SK-MEL-5 (cell line): ENCODE measurements at regions not wholly inside any gene's neighbourhood (a gene's known extent, or its start where the extent isn't known, plus 50 kb on each side); places are given as distances from the start of the nearest gene placed in this dataset.
"Not testable (repeated sequence)": the region's sequence is repeated elsewhere in the genome, so short reads cannot be mapped to it uniquely, and the experiment has no call there.

Source experiments
- DNase-seq: peaks from one replicate; pipeline ENCODE4 v3.0.0-alpha.2; 2016; ENCODE audit warnings: low read depth, low spot score
- in situ Hi-C: cut with HindIII; loops from 2 replicates; pipeline ENCODE4 v1.10.0; 2016; ENCODE audit warnings: low sequenced_read_pairs, high pct_unique_total_duplicates, low pct_unique_long_range_greater_than_20kb

GRCh38 chr6:106860940-106861339 is 113.6 kb downstream of the CD24 start:
- in situ Hi-C loops: no loop called here
- DNase-seq: no peak

DNA sequence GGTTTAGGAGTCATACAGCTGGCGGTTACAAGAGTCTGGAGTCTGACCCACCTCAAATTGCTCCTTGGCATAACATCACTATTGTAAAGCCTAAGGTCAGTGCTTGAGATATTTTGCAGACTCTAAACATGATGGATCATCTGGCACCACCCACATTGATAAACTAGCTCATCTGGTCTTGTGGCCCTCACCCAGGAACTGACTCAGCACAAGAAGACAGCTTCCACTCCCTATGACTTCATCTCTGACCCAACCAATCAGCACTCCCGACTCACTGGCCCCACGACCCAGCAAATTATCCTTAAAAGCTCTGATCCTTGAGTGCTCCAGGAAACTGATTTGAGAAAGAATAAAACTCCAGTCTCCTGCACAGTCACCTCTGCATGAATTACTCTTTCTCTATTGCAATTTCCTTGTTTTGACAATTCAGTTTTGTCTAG is 115.9 kb downstream of the CD24 start:
- in situ Hi-C loops: no loop called here
- no peak for DNase-seq

DNA sequence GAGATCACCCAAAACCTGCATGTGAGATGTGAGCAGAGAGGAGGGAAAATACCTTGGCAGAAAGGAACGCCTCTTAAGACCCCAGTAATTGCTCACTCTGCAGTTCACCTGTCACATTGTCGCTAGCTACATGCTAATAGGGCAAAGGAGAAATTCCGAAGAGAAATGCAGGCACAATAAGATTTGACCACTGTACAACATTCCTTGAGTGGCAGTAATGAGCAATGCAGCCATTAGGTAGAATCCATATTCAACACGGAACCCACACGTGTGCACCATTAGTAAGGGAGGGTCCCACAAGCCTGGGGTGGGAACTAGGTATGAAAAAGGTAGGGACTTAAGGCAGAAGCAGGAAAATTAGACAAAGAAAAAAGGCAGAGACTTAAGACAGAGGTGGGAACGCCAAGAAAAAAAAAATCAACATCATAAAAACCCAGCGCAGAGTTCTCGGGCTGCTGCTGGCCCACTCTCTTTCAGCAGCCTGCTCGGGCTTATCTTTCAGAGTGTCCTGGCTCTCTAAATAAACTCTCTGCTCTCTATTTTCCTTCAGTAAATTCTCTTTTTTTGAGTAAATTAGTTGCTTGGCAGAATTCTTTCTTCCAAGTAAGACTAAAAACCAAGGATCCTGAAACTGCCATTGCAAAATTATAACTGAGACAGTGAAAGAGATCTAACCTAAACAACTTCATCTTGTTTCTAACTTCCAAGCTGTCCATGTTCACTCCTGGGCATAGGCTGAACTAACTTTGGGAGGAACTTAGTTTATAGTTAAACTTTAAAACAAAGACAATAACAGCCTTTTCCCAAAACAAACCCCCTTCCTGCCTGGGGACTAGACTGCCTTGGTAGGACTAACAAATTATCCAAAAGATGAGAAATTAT is 116.5 kb downstream of the CD24 start:
- in situ Hi-C loops: no loop called here
- no peak for DNase-seq

DNA sequence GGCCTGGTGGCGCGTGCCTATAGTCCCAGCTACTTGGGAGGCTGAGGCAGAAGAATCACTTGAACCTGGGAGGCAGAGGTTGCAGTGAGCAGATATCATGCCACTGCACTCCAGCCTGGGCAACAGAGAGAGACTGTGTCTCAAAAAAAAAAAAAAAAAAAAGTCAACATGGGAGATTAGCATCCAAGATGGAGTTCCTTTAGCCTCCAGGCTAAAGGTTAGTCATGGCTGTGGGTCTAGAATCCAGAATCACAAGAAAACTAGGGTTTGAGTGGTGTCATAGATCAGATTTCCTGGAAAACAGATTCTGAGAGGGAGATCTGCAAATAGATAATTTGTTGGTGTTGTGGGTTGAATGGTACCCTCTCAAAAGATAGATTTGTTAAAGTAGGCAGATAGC is 117.2 kb downstream of the CD24 start:
- DNase-seq: not testable (repeated sequence)

GRCh38 chr6:106856227-106856874 is 118.2 kb downstream of the CD24 start:
- DNase-seq: no peak
- in situ Hi-C loops: no loop called here

More for the DNA sequence above, 117.2 kb downstream of the CD24 start:
- in situ Hi-C loops: not testable (repeated sequence)

DNA sequence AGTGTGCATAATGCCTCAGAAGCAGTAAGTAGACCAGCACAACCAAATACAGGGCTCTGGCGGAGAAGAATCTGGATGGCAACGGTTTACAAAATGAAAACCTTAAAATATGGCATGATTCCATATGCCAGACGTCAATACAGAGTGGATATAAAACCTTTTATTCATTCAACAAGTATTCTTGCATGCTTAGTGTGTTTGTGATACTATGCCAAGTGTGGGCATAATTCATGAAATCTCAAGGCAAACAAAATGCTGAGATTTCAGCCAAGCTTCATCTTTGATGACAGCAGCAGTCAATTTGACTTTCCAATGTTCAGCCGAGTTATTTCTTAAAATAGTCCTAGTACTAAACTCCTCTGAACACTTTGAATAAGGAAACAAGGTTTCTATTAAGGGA is 119.4 kb downstream of the CD24 start:
- no peak for DNase-seq
- in situ Hi-C loops: no loop called here

DNA sequence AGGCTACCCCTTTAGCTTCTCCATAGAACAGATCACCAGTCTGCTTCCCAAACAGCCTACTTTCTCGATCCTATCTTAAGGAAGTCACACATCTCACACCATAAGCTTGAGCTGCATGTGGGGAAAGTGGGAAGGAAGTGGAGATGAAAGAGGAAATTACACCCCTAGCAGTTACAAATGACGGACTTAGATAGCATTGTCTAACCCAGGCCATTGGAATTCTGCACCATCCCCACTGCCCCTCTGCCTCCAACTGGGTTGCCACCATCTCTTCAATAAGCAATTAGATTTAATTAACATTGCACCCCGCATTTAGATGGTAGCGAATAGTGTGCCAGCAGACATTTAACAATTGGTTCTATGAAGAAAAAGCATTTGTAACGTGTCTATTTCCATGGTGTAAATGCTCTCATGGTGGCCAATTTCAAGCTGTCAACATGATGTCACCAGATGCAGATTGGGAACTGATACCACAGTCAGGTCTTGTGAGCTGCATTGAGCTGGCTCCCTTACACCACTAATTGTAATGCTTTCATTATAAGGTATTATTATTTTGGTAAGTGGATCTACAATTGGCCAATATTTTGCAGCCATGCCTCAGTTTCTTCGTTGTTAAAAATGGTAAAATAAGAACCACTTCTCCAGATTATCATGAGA is 124.7 kb downstream of the CD24 start:
- no peak for DNase-seq
- in situ Hi-C loops: no loop called here

- in situ Hi-C loops: no loop called here
- DNase-seq: no peak
Observed at GRCh38 chr6:106849120-106849519, 125.4 kb downstream of the CD24 start.

DNA sequence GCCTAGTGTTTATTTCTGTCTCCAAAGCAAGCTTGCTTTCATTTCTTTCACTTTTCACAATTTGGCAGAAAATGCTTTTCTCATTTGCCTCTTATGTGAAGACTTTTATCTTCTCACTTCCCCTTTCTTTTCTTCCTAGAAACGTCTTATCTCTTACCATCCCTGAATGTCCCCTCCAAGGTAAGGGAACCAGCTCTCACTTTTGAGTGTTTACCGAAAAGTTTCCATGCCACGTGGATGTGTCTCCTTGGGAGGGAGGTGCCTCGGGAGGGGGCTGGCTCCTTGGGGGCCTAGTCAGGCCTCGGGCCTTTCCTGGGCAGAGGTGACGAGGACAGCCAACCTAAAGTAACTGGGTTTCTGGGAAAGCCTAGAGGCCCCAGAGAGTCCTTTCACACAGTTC is 127.4 kb downstream of the CD24 start:
- no peak for DNase-seq
- in situ Hi-C loops: no loop called here

DNA sequence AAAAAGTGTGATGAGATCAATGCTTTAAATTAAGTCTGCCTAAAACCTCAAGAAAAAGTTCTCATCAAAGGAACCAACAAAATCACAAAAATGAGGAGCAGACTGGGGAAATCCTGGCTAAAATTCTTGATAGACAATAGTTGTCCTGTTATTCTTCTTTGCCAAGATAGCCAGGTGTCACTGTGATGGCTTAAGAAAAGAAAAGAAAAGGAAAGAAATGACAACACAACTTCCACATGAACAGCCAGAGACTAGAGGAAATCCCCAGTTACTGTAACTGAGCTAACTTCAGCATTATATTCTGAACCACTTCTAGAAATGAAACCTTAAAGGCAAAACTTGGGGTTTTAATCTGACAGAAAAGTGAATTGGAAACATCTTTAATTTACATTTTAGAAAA is 129.6 kb downstream of the CD24 start:
- DNase-seq: no peak
- in situ Hi-C loops: no loop called here

DNA sequence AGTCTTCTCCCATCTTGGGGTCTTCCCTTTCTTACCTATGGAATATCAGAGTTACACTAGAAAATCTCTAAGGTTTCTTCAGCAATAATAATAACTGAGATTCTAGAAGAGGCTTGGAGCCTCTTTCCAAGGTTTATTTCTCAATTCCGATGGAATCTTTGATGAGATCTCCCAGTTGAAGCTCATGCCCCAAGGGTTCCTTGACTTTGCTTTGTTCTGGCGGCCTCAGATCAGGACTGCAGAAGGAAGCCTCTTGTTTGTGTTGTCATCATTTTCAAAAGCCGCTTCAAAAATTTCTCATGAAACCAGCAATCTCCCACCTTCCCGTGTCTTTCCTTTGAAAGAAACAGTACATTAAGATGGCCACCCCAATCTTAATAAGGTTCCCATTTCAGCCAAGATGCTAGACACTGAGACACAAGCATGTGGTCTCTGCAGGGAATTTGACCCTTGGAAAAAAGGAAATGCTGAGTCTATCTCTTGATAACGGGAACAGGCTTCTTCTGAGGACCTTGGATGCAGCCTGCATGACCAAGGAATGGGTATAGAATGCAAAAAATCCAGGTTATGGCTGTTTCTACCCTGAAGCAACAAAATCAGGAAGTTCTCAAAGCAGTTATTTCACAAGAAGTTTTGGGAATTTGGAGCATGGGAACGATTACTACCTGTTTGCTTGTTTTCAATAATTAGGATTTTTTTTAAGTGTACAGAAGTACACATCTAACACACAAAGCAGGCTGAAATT is 141.6 kb downstream of the CD24 start:
- no peak for DNase-seq
- in situ Hi-C loops: no loop called here

DNA sequence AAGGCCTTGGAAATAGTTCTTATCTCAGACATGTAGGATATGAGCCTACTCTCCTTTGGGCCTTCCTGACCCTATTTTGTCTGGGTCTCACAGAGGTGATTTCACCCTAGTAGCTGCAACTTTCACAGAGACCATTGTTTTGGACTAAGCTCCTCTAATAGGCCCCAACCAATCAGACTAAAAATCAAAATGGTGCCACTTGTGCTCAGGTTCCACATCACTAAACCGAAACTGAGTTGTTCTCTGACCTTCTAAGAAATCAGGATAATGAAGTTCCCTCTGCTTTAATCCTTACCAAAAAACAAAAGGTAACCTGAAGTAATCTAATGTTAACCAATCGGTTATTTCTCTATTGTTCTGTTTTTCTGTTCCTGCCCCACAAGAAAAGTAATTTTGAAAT is 143.6 kb downstream of the CD24 start:
- no peak for DNase-seq
- in situ Hi-C loops: no loop called here

GRCh38 chr6:106829451-106829850 is 145.1 kb downstream of the CD24 start:
- in situ Hi-C loops: no loop called here
- no peak for DNase-seq

DNA sequence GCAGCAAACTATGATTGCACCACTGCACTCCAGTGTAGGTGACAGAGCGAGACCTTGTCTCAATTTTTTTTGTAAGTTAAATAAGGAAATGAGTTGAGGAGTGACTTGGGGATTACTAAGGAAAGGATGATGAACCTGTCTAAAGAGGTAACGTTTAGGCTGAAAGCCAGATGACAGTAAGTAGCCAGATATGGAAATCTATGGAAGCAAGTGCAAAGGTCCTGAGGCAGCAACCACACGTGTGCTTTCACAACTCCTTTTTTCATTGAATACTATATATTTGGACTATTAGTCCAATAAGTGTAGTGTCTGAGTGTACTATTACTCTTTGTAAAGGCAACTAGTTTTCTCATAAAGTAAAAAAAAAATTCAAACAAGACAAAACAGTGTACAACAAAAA is 147.4 kb downstream of the CD24 start:
- DNase-seq: no peak
- in situ Hi-C loops: no loop called here

DNA sequence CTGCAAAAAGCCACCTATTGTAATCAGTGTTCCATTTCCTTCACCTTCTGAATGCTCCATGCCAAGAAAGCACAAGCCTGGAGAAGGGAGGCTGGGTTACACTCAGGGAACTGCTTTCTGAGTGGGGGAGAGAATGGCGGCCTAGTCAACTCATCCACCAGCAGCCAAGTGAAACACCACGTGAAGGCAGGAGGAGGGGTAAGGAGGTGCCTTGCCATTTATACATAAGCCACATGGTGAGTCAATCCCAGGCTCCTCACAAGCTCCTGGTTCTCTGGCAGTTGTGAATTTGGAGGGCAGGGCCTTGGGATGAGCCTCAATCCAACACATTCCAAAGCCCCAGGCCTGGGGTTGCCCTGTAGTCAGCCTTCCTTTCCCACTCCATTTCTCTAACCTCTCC is 149.4 kb downstream of the CD24 start:
- DNase-seq: no peak
- in situ Hi-C loops: no loop called here

DNA sequence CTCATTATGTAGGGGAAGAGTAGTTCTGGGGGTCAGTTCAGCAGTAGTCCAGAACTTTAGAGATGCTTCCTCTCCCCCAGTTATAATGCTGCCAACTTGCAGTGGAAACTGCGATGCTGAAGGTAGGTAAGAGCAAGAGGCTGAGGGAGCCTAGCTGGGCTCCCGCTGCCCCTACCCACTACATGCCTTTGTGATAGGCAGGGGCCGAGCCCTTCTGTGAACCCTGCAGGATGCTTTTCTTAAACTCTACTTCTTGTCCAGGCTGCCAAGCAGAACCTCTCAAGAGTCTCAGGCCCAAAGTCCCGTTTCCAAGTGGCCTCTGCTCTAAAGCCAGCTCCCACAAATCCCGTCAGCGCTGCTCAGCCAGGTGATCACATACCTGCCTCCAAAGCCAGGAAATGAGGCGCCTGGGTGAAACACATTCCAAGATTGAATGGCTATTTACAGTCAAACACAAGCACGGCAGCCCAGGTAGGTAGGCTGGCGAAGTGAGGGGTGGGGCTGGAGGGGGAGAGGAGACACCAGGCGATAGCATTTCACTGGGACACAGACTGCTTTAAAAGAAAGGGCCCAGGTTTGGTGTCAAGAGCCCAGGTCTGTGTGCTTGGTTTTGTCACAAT is 150.7 kb downstream of the CD24 start:
- in situ Hi-C loops: no loop called here
- no peak for DNase-seq

GRCh38 chr6:106823058-106823457 is 151.5 kb downstream of the CD24 start:
- in situ Hi-C loops: no loop called here

DNA sequence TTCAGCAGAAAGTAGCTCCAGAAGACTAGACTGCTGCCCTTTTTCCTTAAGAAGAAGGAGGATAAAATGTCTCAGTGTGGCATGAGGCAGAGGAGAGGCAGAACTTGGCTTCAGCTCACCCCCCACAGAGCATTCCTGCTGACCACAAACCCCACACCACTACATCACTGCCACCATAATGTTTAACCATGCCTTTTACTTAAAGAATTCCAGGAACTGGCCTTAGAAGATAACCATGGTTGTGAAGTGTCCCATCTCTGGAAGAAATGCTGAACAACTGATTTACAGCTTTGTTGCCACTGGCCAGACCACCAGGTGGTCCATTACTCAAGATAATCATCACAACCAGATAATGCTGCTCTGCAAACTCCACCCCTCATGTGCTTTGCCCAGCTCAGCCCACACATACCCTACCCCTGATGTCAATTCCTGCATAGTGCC is 154.1 kb downstream of the CD24 start:
- in situ Hi-C loops: no loop called here
- no peak for DNase-seq

More at GRCh38 chr6:106823058-106823457, 151.5 kb downstream of the CD24 start:
- DNase-seq: no peak
